ENCODE measurements at regions not wholly inside any gene's neighbourhood (a gene's known extent, or its start where the extent isn't known, plus 50 kb on each side); places are given as distances from the start of the nearest gene placed in this dataset.

DNA sequence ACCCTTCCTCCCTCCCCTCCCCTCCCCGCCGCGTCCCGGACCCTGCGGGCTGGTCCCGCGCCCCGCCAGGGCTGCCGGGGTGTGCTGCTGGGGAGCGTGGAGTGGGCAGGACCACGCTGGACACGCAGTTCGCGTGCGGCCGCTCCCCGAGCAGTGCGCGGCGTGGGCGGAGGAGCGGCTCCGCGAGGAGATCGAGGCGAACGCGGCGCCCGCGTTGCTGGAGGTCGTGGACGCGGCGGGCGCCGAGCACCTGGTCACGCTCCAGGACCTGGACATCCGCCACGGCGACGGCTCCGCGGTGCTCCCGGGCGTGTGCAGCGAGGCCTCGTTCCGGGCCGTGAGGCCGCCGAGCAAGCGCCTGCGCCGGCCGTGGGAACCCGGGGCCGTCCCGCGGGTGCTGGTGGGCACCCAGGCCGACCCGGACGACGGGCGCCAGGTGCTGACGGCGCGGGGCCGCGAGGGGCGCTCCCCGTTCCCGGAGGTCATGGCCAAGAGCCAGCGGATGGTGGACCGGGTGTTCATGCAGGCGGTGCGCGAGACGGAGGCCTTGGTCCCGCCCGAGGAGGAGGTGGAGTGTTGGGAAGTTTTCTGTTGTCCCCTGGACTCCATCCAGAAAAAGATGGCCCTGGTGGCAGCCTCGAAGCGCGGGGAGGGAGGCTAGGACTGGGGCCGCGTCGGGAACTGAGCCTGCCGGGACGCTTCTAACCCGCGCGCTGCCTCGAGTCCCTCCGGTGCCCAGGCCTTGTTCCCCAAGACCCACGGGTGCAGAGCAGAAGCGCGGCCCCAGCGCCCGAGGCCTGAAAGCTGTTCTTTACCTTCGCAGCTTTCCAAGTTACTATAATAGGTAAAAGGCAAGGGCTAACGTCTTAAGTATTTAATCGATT, 54.7 kb upstream of the EIF5 start:
- TF ChIP-seq CTCF (IDR thresholded peaks at IDR 0.05) (no peak), ZFX (IDR thresholded peaks at IDR 0.05; ENCODE audit: borderline replicate concordance) (no peak)
